ENCODE measurements at regions not wholly inside any gene's neighbourhood (a gene's known extent, or its start where the extent isn't known, plus 50 kb on each side); places are given as distances from the start of the nearest gene placed in this dataset.

GRCh38 chr4:101398807-101399206 lies 51.5 kb upstream of the PPP3CA start:
- TF ChIP-seq CTCF (IDR thresholded peaks at IDR 0.05) (no peak), POLR2AphosphoS5 (IDR thresholded peaks at IDR 0.05) (no peak)
